HG02642 (cell line): ENCODE measurements at regions not wholly inside any gene's neighbourhood (a gene's known extent, or its start where the extent isn't known, plus 50 kb on each side); places are given as distances from the start of the nearest gene placed in this dataset.

Experiments used
- ATAC-seq: cut with Tn5 transposase; IDR thresholded peaks from one replicate; pipeline ENCODE4 v1.9.1; 2021; ENCODE audit warnings: mild to moderate bottlenecking; ENCODE audit not compliant: unreplicated experiment, poor library complexity

GRCh38 chr17:33469421-33469820 is 176.3 kb upstream of the ASIC2 start:
- no peak for ATAC-seq

- ATAC-seq = no peak
Measured at GRCh38 chr17:33469911-33470310, 176.8 kb upstream of the ASIC2 start.

- ATAC-seq = no peak
Measured at GRCh38 chr17:33473061-33473460, 180.0 kb upstream of the ASIC2 start.

- ATAC-seq = no peak
Measured at GRCh38 chr17:33474789-33475188, 181.7 kb upstream of the ASIC2 start.

- ATAC-seq = no peak
Measured at GRCh38 chr17:33475594-33475993, 182.5 kb upstream of the ASIC2 start.

- no peak for ATAC-seq
Measured at GRCh38 chr17:33481652-33482051, 188.6 kb upstream of the ASIC2 start.

- no peak for ATAC-seq
Measured at GRCh38 chr17:33482636-33483035, 189.5 kb upstream of the ASIC2 start.

GRCh38 chr17:33484559-33484958 is 191.5 kb upstream of the ASIC2 start:
- no peak for ATAC-seq

- ATAC-seq = no peak
Measured at GRCh38 chr17:33486135-33486885, 193.2 kb upstream of the ASIC2 start.

GRCh38 chr17:33487187-33487879 is 194.2 kb upstream of the ASIC2 start:
- no peak for ATAC-seq

- no peak for ATAC-seq
Measured at GRCh38 chr17:33491871-33492481, 198.9 kb upstream of the ASIC2 start.

- no peak for ATAC-seq
Measured at GRCh38 chr17:33492731-33493265, 199.7 kb upstream of the ASIC2 start.

- ATAC-seq = no peak
Measured at GRCh38 chr17:33493566-33493965, 200.5 kb upstream of the ASIC2 start.

GRCh38 chr17:33494151-33494550 is 201.1 kb upstream of the ASIC2 start:
- ATAC-seq = no peak

- ATAC-seq = no peak
Measured at GRCh38 chr17:33497623-33498022, 204.5 kb upstream of the ASIC2 start.

GRCh38 chr17:33498069-33498468 is 205.0 kb upstream of the ASIC2 start:
- ATAC-seq = no peak

GRCh38 chr17:33499040-33499439 is 205.9 kb upstream of the ASIC2 start:
- no peak for ATAC-seq

GRCh38 chr17:33500151-33500550 is 207.1 kb upstream of the ASIC2 start:
- no peak for ATAC-seq

GRCh38 chr17:33501185-33501584 is 208.1 kb upstream of the ASIC2 start:
- no peak for ATAC-seq

GRCh38 chr17:33504571-33504970 is 211.5 kb upstream of the ASIC2 start:
- ATAC-seq = no peak
